ENCODE measurements at regions not wholly inside any gene's neighbourhood (a gene's known extent, or its start where the extent isn't known, plus 50 kb on each side); places are given as distances from the start of the nearest gene placed in this dataset.

- DNase-seq (ENCODE audit: low spot score): no peak
Measured at GRCh38 chr5:27412384-27412783, 374.0 kb upstream of the CDH9 start.

GRCh38 chr5:27406020-27406419, 367.6 kb upstream of the CDH9 start:
- DNase-seq (ENCODE audit: low spot score): no peak

GRCh38 chr5:27403243-27403882, 365.0 kb upstream of the CDH9 start:
- DNase-seq (ENCODE audit: low spot score): peak; percentile 54

- no peak for DNase-seq (ENCODE audit: low spot score)
Measured at GRCh38 chr5:27402828-27403227, 364.4 kb upstream of the CDH9 start.

GRCh38 chr5:27396998-27397397, 358.6 kb upstream of the CDH9 start:
- no peak for DNase-seq (ENCODE audit: low spot score)

- no peak for DNase-seq (ENCODE audit: low spot score)
Measured at GRCh38 chr5:27392716-27393115, 354.3 kb upstream of the CDH9 start.

- DNase-seq (ENCODE audit: low spot score): no peak
Measured at GRCh38 chr5:27389696-27390095, 351.3 kb upstream of the CDH9 start.

- DNase-seq (ENCODE audit: low spot score): no peak
Measured at GRCh38 chr5:27388755-27389154, 350.4 kb upstream of the CDH9 start.

- no peak for DNase-seq (ENCODE audit: low spot score)
Measured at GRCh38 chr5:27387535-27388073, 349.2 kb upstream of the CDH9 start.

- DNase-seq (ENCODE audit: low spot score): no peak
Measured at GRCh38 chr5:27381686-27382085, 343.3 kb upstream of the CDH9 start.

GRCh38 chr5:27377626-27378025, 339.2 kb upstream of the CDH9 start:
- DNase-seq (ENCODE audit: low spot score): no peak

GRCh38 chr5:27353970-27354369, 315.6 kb upstream of the CDH9 start:
- DNase-seq (ENCODE audit: low spot score): no peak

- no peak for DNase-seq (ENCODE audit: low spot score)
Measured at GRCh38 chr5:27353540-27353939, 315.2 kb upstream of the CDH9 start.

- DNase-seq (ENCODE audit: low spot score): no peak
Measured at GRCh38 chr5:27341342-27341741, 303.0 kb upstream of the CDH9 start.

- DNase-seq (ENCODE audit: low spot score): no peak
Measured at GRCh38 chr5:27336817-27337216, 298.4 kb upstream of the CDH9 start.

GRCh38 chr5:27328480-27328879, 290.1 kb upstream of the CDH9 start:
- peak; percentile 25 for DNase-seq (ENCODE audit: low spot score)

- no peak for DNase-seq (ENCODE audit: low spot score)
Measured at GRCh38 chr5:27325513-27325912, 287.1 kb upstream of the CDH9 start.

- no peak for DNase-seq (ENCODE audit: low spot score)
Measured at GRCh38 chr5:27318701-27319100, 280.3 kb upstream of the CDH9 start.

- no peak for DNase-seq (ENCODE audit: low spot score)
Measured at GRCh38 chr5:27316271-27316650, 277.9 kb upstream of the CDH9 start.

GRCh38 chr5:27315363-27316270, 277.2 kb upstream of the CDH9 start:
- DNase-seq (ENCODE audit: low spot score): no peak

GRCh38 chr5:27313549-27313948, 275.2 kb upstream of the CDH9 start:
- DNase-seq (ENCODE audit: low spot score): no peak

- no peak for DNase-seq (ENCODE audit: low spot score)
Measured at GRCh38 chr5:27312291-27312893, 274.0 kb upstream of the CDH9 start.

- DNase-seq (ENCODE audit: low spot score): no peak
Measured at GRCh38 chr5:27311544-27311943, 273.2 kb upstream of the CDH9 start.

Measured in LoVo (cell line).